ENCODE measurements at regions not wholly inside any gene's neighbourhood (a gene's known extent, or its start where the extent isn't known, plus 50 kb on each side); places are given as distances from the start of the nearest gene placed in this dataset.

DNA sequence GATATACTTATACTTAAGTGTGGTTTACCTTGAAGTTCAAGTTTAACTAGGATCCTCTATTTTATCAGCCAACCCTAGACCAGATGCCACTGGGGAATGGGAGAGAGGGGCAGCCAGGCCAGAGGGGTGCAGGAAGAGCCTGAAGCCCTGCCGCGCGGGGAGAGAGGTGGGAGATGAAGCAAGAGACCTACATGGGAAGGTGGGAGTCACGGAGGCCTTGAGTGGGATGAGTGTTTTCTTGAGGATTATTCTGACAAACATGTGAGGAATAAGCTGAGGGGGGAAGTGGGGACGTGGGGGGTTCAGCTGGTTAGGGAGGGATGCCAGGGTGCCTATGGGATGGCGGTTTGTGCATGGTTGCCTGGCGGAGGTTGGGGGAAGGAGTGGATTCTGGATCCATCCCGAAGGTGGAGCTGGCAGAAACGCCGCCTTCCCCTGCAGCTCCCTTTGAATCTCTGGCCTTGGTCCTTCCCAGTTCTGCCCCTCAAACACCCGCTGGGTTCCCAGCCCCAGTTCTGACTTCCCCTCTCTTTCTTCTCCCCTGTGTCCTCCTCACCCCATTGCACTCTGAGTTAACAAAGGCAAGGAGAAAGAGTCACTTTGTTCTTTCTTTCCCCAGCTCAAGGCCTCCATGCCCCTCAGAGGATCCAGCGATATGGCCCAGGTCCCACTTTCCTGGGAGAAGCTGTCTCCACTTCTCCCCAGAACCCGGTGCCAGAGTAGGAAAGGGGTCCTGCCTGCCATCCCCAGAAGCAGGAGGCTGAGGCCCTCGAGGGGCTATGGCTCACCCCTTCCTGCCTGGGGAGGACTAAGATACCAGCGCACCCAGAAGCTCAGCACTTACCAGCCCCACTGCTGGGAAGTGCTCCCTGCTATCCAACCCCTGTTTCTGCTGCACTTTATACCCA is 274.2 kb downstream of the UACA start:
- H3K27ac ChIP-seq: no peak overlapping the region
- H3K4me3 ChIP-seq (ENCODE audit: low read depth, low read length): no peak overlapping the region
- no peak for DNase-seq
- H3K27me3 ChIP-seq (ENCODE audit: insufficient read depth, low read depth, severe bottlenecking): no peaks in the 10 kb centered on the region
- TF ChIP-seq CTCF (IDR thresholded peaks at IDR 0.05; ENCODE audit: low read depth, low read length): no peak
- no peaks in the 10 kb centered on the region for H3K9me3 ChIP-seq (ENCODE audit: severe bottlenecking)
- no peaks in the 10 kb centered on the region for H3K36me3 ChIP-seq

DNA sequence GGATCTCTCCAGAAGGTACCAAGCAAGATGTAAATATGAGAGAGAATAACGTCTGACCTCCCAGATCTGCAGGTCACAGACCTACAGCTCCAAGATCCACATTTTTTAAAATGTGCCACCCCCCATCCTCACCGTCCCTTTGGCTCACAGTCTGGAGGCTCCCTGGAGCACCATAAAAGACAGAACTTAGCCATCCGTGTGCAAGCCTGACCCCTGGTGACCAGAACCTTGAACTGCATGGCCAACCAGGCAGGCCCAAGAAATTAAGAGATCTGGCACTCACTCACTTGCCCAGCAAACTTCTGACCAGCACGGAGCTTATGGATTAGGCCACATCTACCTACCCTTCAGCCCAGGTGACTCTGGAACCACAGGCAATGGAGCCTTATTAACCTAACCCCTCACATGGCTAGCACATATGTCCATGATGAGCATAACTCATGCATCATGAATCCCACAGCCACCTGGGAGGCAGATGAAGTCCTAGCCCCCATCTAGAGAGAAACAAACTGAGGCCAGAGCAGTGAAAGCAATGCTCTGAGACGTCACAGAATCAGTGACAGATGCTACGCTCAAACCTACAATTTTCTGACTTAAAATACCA is 275.3 kb downstream of the UACA start:
- H3K36me3 ChIP-seq: no peaks in the 10 kb centered on the region
- no peaks in the 10 kb centered on the region for H3K27me3 ChIP-seq (ENCODE audit: insufficient read depth, low read depth, severe bottlenecking)
- H3K4me3 ChIP-seq (ENCODE audit: low read depth, low read length): no peak overlapping the region
- DNase-seq: peak; percentile 67
- H3K27ac ChIP-seq: no peak overlapping the region
- peak; percentile 93 for TF ChIP-seq CTCF (IDR thresholded peaks at IDR 0.05; ENCODE audit: low read depth, low read length)
- H3K9me3 ChIP-seq (ENCODE audit: severe bottlenecking): no peaks in the 10 kb centered on the region

DNA sequence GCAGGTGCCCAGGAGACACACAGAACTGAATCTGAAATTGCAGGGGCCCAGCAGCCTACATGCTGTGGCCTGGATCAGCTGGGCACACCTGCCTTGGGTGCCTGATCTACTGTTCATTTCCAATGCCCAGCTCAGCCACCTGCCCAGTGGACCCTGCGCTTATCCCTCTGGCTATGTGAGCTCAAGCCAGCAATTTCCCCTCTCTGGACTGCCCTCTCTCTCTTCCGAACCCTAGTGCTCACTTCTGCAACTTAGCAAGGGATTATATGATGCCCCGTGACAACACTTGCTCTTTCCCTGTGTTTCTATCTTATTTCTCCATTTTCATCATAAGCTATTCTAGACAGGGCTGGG is 276.0 kb downstream of the UACA start:
- no peak for DNase-seq
- Histone ChIP-seq H3K27me3 (ENCODE audit: insufficient read depth, low read depth, severe bottlenecking) (no peaks in the 10 kb centered on the region), H3K36me3 (no peaks in the 10 kb centered on the region), H3K9me3 (ENCODE audit: severe bottlenecking) (no peaks in the 10 kb centered on the region), H3K27ac (no peak overlapping the region), H3K4me3 (ENCODE audit: low read depth, low read length) (no peak overlapping the region)
- no peak for TF ChIP-seq CTCF (IDR thresholded peaks at IDR 0.05; ENCODE audit: low read depth, low read length)

DNA sequence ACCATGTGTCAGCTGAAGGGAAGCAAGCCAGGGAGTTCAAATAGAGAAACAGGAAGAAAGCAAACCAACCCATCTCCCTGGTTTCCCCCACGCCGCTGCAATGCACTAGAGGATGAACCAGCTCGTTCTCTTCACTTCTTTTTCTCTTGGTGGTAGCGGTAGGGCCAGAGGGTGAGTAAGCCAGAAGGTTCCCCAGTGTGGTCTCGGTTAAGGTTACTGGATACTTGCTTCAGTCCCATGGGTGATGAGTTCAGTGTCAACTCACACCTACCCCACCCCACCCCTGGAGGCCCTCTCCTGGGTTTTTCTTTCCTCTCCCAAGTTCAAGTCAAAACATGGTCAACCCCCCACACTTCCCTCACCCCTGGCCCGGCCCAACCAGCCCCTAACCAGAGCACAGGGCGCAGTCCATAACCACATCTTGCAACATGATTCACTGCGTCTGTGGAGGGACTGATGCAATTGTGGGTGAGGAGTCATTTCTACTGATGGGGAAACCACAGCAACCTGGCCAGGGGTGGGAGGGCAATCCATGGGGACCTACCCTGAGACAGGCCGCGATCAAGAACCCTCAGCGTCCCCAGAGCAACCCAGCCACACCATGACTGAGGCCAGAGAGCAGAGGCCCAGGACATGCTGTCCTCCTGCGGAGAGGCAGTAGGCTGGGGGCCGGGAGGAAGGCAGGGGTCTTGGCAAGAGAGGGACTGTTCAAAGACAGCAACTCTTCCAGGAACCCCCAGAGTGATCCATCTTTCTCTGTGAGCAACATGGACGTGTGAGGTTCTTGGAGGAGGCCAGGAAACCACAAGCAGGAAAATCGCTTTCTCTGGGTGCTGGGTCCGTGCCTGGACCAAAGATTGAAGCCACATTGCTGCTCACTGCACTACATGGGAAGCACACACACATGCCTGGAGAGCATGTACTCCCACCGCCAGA is 276.6 kb downstream of the UACA start:
- TF ChIP-seq CTCF (IDR thresholded peaks at IDR 0.05; ENCODE audit: low read depth, low read length): no peak
- H3K4me3 ChIP-seq (ENCODE audit: low read depth, low read length): no peak overlapping the region
- DNase-seq: no peak
- H3K36me3 ChIP-seq: no peaks in the 10 kb centered on the region
- no peaks in the 10 kb centered on the region for H3K27me3 ChIP-seq (ENCODE audit: insufficient read depth, low read depth, severe bottlenecking)
- H3K27ac ChIP-seq: no peak overlapping the region
- no peaks in the 10 kb centered on the region for H3K9me3 ChIP-seq (ENCODE audit: severe bottlenecking)

DNA sequence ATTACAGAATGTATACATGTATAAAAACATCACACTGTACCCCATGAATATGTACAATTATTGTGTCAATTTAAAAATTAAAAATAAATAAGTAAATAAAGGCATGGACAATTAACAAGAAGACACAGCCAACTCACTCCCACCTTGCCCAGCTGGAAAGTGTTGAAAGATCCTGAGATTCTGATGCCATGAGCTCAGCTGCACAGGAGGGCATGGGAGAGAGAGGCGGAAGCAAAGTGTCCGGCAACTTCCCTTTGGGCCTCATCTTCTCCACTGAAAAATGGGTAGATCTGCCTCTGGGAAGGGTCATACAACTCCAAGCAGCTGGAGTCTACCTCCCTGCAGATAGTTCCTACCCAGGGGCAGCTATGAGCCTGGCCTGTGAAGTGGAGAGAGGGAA is 277.3 kb downstream of the UACA start:
- Histone ChIP-seq H3K36me3 (no peaks in the 10 kb centered on the region), H3K4me3 (ENCODE audit: low read depth, low read length) (no peak overlapping the region), H3K9me3 (ENCODE audit: severe bottlenecking) (no peaks in the 10 kb centered on the region), H3K27ac (no peak overlapping the region), H3K27me3 (ENCODE audit: insufficient read depth, low read depth, severe bottlenecking) (no peaks in the 10 kb centered on the region)
- no peak for DNase-seq
- TF ChIP-seq CTCF (IDR thresholded peaks at IDR 0.05; ENCODE audit: low read depth, low read length): no peak

Measured in WERI-Rb-1 (cell line).